Cardiac muscle cell (in vitro differentiated cells and primary cell): ENCODE measurements at regions not wholly inside any gene's neighbourhood (a gene's known extent, or its start where the extent isn't known, plus 50 kb on each side); places are given as distances from the start of the nearest gene placed in this dataset.

ENCODE experiments used
- DNase-seq, 2 donors: peaks; one replicate each; pipeline versions ENCODE4 v3.0.0 to v3.0.0-alpha.2; 2010 to 2017; ENCODE audit warnings: low read depth in 1 of 2, low spot score in 1 of 2
- H3K27ac ChIP-seq: fragments of 200-600 bp; sonication (generic); 2 replicates; pipeline ENCODE4 v1.5.1; 2016
- H3K27me3 ChIP-seq: fragments of 200-600 bp; sonication (generic); 2 replicates; pipeline ENCODE4 v1.6.0; 2016; ENCODE audit warnings: control low read depth
- H3K36me3 ChIP-seq: fragments of 200-600 bp; sonication (generic); 2 replicates; pipeline ENCODE4 v1.5.1; 2016; ENCODE audit warnings: control low read depth
- H3K4me1 ChIP-seq: fragments of 200-600 bp; sonication (generic); 2 replicates; pipeline ENCODE4 v1.8.1; 2017; ENCODE audit warnings: low read depth, mild to moderate bottlenecking, mixed run types
- H3K4me3 ChIP-seq: fragments of 200-600 bp; sonication (generic); 2 replicates; pipeline ENCODE4 v1.5.1; 2016; ENCODE audit warnings: mild to moderate bottlenecking
- H3K9me3 ChIP-seq: fragments of 200-600 bp; sonication (generic); 2 replicates; pipeline ENCODE4 v1.5.1; 2017; ENCODE audit warnings: low read depth, mild to moderate bottlenecking, control low read depth
- CTCF ChIP-seq: IDR thresholded peaks from 2 replicates; pipeline ENCODE4 v1.5.1; 2012; ENCODE audit warnings: low read depth, mild to moderate bottlenecking, low read length

GRCh38 chr4:81375745-81376144 is 96.0 kb downstream of the RASGEF1B start:
- DNase-seq: no peak
- no peaks in the 10 kb centered on the region for H3K9me3 ChIP-seq

GRCh38 chr4:81369886-81370285 is 101.8 kb downstream of the RASGEF1B start:
- no peak overlapping the region for H3K27ac ChIP-seq
- no peak overlapping the region for H3K4me3 ChIP-seq
- H3K9me3 ChIP-seq: no peaks in the 10 kb centered on the region
- no peaks in the 10 kb centered on the region for H3K27me3 ChIP-seq
- DNase-seq: no peak
- H3K4me1 ChIP-seq: no peaks in the 10 kb centered on the region
- peak; percentile 15 for TF ChIP-seq CTCF
- no peaks in the 10 kb centered on the region for H3K36me3 ChIP-seq

More at GRCh38 chr4:81375745-81376144, 96.0 kb downstream of the RASGEF1B start:
- no peak overlapping the region for H3K4me3 ChIP-seq
- H3K4me1 ChIP-seq: peaks cover 20% of the 10 kb centered on the region
- H3K27me3 ChIP-seq: no peaks in the 10 kb centered on the region
- no peak for TF ChIP-seq CTCF
- H3K27ac ChIP-seq: no peak overlapping the region
- H3K36me3 ChIP-seq: no peaks in the 10 kb centered on the region

- Histone ChIP-seq H3K4me3 (no peak overlapping the region), H3K9me3 (no peaks in the 10 kb centered on the region), H3K4me1 (no peaks in the 10 kb centered on the region), H3K27me3 (no peaks in the 10 kb centered on the region), H3K36me3 (no peaks in the 10 kb centered on the region), H3K27ac (no peak overlapping the region)
- DNase-seq: no peak
- no peak for TF ChIP-seq CTCF
These were observed 104.9 kb downstream of the RASGEF1B start for GRCh38 chr4:81366779-81367178.

GRCh38 chr4:81360737-81361136 is 111.0 kb downstream of the RASGEF1B start:
- Histone ChIP-seq H3K36me3 (no peaks in the 10 kb centered on the region), H3K4me1 (no peaks in the 10 kb centered on the region), H3K27me3 (no peaks in the 10 kb centered on the region), H3K27ac (no peak overlapping the region), H3K9me3 (no peaks in the 10 kb centered on the region), H3K4me3 (no peak overlapping the region)
- DNase-seq: no peak
- TF ChIP-seq CTCF: no peak

GRCh38 chr4:81359207-81359606 is 112.5 kb downstream of the RASGEF1B start:
- Histone ChIP-seq H3K27me3 (no peaks in the 10 kb centered on the region), H3K4me1 (no peaks in the 10 kb centered on the region), H3K9me3 (no peaks in the 10 kb centered on the region), H3K27ac (no peak overlapping the region), H3K36me3 (no peaks in the 10 kb centered on the region), H3K4me3 (no peak overlapping the region)
- DNase-seq: no peak
- no peak for TF ChIP-seq CTCF

- Histone ChIP-seq H3K4me3 (no peak overlapping the region), H3K36me3 (no peaks in the 10 kb centered on the region), H3K27ac (no peak overlapping the region), H3K27me3 (no peaks in the 10 kb centered on the region), H3K4me1 (no peaks in the 10 kb centered on the region), H3K9me3 (no peaks in the 10 kb centered on the region)
- TF ChIP-seq CTCF: no peak
- no peak for DNase-seq
These were observed 113.6 kb downstream of the RASGEF1B start for GRCh38 chr4:81358154-81358553.
